Activated CD8-positive, alpha-beta memory T cell treated with anti-CD3 and anti-CD28 coated beads, Interleukin-2, amount 50 U/mL, for 48 hours (primary cell): ENCODE measurements at regions not wholly inside any gene's neighbourhood (a gene's known extent, or its start where the extent isn't known, plus 50 kb on each side); places are given as distances from the start of the nearest gene placed in this dataset.

Source experiments
- DNase-seq: peaks from one replicate; pipeline ENCODE4 v3.0.0-alpha.2; 2020

- DNase-seq: no peak
Observed at GRCh38 chr14:62027958-62028357, 265.7 kb downstream of the SNAPC1 start.

GRCh38 chr14:62029569-62029924, 267.3 kb downstream of the SNAPC1 start:
- no peak for DNase-seq

GRCh38 chr14:62030387-62030786, 268.2 kb downstream of the SNAPC1 start:
- DNase-seq: no peak

- DNase-seq: no peak
Observed at GRCh38 chr14:62031504-62031903, 269.3 kb downstream of the SNAPC1 start.

GRCh38 chr14:62053188-62053587, 291.0 kb downstream of the SNAPC1 start:
- no peak for DNase-seq

- DNase-seq: no peak
Observed at GRCh38 chr14:62056789-62057188, 294.6 kb downstream of the SNAPC1 start.

- no peak for DNase-seq
Observed at GRCh38 chr14:62062645-62063044, 300.4 kb downstream of the SNAPC1 start.

GRCh38 chr14:62064751-62065323, 302.6 kb downstream of the SNAPC1 start:
- no peak for DNase-seq

GRCh38 chr14:62066304-62066703, 304.1 kb downstream of the SNAPC1 start:
- DNase-seq: no peak

GRCh38 chr14:62071039-62071438, 308.8 kb downstream of the SNAPC1 start:
- no peak for DNase-seq

GRCh38 chr14:62076368-62076767, 314.1 kb downstream of the SNAPC1 start:
- no peak for DNase-seq

- no peak for DNase-seq
Observed at GRCh38 chr14:62076825-62077605, 314.8 kb downstream of the SNAPC1 start.

- no peak for DNase-seq
Observed at GRCh38 chr14:62077676-62078261, 315.5 kb downstream of the SNAPC1 start.

GRCh38 chr14:62079038-62079437, 316.8 kb downstream of the SNAPC1 start:
- DNase-seq: no peak

- no peak for DNase-seq
Observed at GRCh38 chr14:62081012-62081612, 318.9 kb downstream of the SNAPC1 start.

- DNase-seq: no peak
Observed at GRCh38 chr14:62081951-62082350, 319.7 kb downstream of the SNAPC1 start.

GRCh38 chr14:62082779-62083178, 320.6 kb downstream of the SNAPC1 start:
- DNase-seq: no peak

GRCh38 chr14:62084020-62084419, 321.8 kb downstream of the SNAPC1 start:
- no peak for DNase-seq

GRCh38 chr14:62087191-62087590, 325.0 kb downstream of the SNAPC1 start:
- DNase-seq: no peak

- DNase-seq: no peak
Observed at GRCh38 chr14:62093736-62094135, 331.5 kb downstream of the SNAPC1 start.

- DNase-seq: no peak
Observed at GRCh38 chr14:62097072-62097471, 334.9 kb downstream of the SNAPC1 start.

- DNase-seq: no peak
Observed at GRCh38 chr14:62097824-62098223, 335.6 kb downstream of the SNAPC1 start.

GRCh38 chr14:62098357-62098756, 336.1 kb downstream of the SNAPC1 start:
- no peak for DNase-seq

- DNase-seq: no peak
Observed at GRCh38 chr14:62099091-62099490, 336.9 kb downstream of the SNAPC1 start.
